Chondrocyte (in vitro differentiated cells): ENCODE measurements at regions not wholly inside any gene's neighbourhood (a gene's known extent, or its start where the extent isn't known, plus 50 kb on each side); places are given as distances from the start of the nearest gene placed in this dataset.

Source experiments
- DNase-seq: peaks from one replicate; pipeline ENCODE4 v3.0.0; 2021; ENCODE audit warnings: mixed read lengths, low spot score
- H3K27ac Mint-ChIP-seq: one replicate; pipeline ENCODE4 v1.8.0; 2021; ENCODE audit warnings: mild to moderate bottlenecking, moderate library complexity, mixed read lengths; ENCODE audit not compliant: unreplicated experiment
- H3K27me3 Mint-ChIP-seq: 2 replicates; pipeline ENCODE4 v1.8.0; 2021; ENCODE audit warnings: low read depth, mixed read lengths
- H3K36me3 Mint-ChIP-seq: 2 replicates; pipeline ENCODE4 v1.8.0; 2021; ENCODE audit warnings: low read depth, mixed read lengths
- H3K4me1 Mint-ChIP-seq: 2 replicates; pipeline ENCODE4 v1.8.0; 2021; ENCODE audit warnings: low read depth, mild to moderate bottlenecking, mixed read lengths
- H3K4me3 Mint-ChIP-seq: one replicate; pipeline ENCODE4 v1.8.0; 2021; ENCODE audit warnings: mild to moderate bottlenecking, moderate library complexity, mixed read lengths; ENCODE audit not compliant: unreplicated experiment
- H3K9me3 Mint-ChIP-seq: 2 replicates; pipeline ENCODE4 v1.8.0; 2021; ENCODE audit warnings: low read depth, mixed read lengths
- TF ChIP-seq, protein P1 (sequence below): fragments of 200-600 bp; sonication (generic); IDR thresholded peaks from 2 replicates; pipeline ENCODE4 v1.5.0; 2021; ENCODE audit warnings: antibody characterized with exemption, mild to moderate bottlenecking, moderate library complexity

GRCh38 chr4:125390727-125391126 lies 76.0 kb downstream of the FAT4 start:
- TF ChIP-seq, protein P1, sequence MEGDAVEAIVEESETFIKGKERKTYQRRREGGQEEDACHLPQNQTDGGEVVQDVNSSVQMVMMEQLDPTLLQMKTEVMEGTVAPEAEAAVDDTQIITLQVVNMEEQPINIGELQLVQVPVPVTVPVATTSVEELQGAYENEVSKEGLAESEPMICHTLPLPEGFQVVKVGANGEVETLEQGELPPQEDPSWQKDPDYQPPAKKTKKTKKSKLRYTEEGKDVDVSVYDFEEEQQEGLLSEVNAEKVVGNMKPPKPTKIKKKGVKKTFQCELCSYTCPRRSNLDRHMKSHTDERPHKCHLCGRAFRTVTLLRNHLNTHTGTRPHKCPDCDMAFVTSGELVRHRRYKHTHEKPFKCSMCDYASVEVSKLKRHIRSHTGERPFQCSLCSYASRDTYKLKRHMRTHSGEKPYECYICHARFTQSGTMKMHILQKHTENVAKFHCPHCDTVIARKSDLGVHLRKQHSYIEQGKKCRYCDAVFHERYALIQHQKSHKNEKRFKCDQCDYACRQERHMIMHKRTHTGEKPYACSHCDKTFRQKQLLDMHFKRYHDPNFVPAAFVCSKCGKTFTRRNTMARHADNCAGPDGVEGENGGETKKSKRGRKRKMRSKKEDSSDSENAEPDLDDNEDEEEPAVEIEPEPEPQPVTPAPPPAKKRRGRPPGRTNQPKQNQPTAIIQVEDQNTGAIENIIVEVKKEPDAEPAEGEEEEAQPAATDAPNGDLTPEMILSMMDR = no peak
- Mint-ChIP-seq H3K4me1 (peaks cover 59% of the 10 kb centered on the region), H3K36me3 (peaks cover 4% of the 10 kb centered on the region), H3K27me3 (no peaks in the 10 kb centered on the region), H3K27ac (peak overlapping the region; percentile 83), H3K9me3 (peaks cover 7% of the 10 kb centered on the region), H3K4me3 (peak overlapping the region; percentile 52)
- DNase-seq = no peak

DNA sequence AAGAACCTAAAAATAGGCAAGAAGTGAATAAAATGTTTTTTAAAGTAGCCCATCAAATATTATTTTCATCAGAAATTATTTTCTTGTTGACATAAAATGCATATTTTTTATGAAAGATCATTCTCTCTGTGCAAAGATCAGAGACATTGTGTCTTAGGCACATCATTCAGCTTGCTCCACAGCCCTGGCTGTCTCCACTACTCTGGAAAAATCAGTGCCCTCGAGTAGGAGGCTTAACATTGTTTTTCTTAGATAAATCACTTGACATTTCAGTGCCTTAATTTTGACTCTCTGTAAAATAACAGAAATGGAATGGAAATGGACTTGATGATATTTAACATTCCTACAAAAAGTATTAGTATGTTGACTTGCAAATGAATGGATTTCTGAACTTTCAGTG lies 77.9 kb downstream of the FAT4 start:
- no peak for DNase-seq

GRCh38 chr4:125393825-125394224 lies 79.1 kb downstream of the FAT4 start:
- Mint-ChIP-seq H3K4me3 (no peak overlapping the region), H3K27ac (no peak overlapping the region), H3K27me3 (no peaks in the 10 kb centered on the region), H3K9me3 (peaks cover 7% of the 10 kb centered on the region), H3K36me3 (peaks cover 4% of the 10 kb centered on the region), H3K4me1 (peaks cover 62% of the 10 kb centered on the region)
- TF ChIP-seq, protein P1 = no peak
- DNase-seq = no peak

More for the DNA sequence above, 77.9 kb downstream of the FAT4 start:
- peaks cover 7% of the 10 kb centered on the region for H3K9me3 Mint-ChIP-seq
- H3K4me1 Mint-ChIP-seq = peaks cover 63% of the 10 kb centered on the region
- H3K4me3 Mint-ChIP-seq = no peak overlapping the region
- peaks cover 4% of the 10 kb centered on the region for H3K36me3 Mint-ChIP-seq
- TF ChIP-seq, protein P1 = no peak
- no peaks in the 10 kb centered on the region for H3K27me3 Mint-ChIP-seq
- peak overlapping the region; percentile 24 for H3K27ac Mint-ChIP-seq

GRCh38 chr4:125397226-125397625 lies 82.5 kb downstream of the FAT4 start:
- Mint-ChIP-seq H3K4me1 (peaks cover 43% of the 10 kb centered on the region), H3K36me3 (no peaks in the 10 kb centered on the region), H3K9me3 (no peaks in the 10 kb centered on the region), H3K4me3 (no peak overlapping the region), H3K27ac (no peak overlapping the region), H3K27me3 (no peaks in the 10 kb centered on the region)
- TF ChIP-seq, protein P1 = no peak
- DNase-seq = no peak

- Mint-ChIP-seq H3K4me1 (peaks cover 37% of the 10 kb centered on the region), H3K9me3 (no peaks in the 10 kb centered on the region), H3K27me3 (no peaks in the 10 kb centered on the region), H3K36me3 (no peaks in the 10 kb centered on the region), H3K27ac (no peak overlapping the region), H3K4me3 (no peak overlapping the region)
- no peak for DNase-seq
- TF ChIP-seq, protein P1 = no peak
These were observed 83.7 kb downstream of the FAT4 start for GRCh38 chr4:125398263-125399002.
